SU-DHL-6 (cell line): ENCODE measurements at regions not wholly inside any gene's neighbourhood (a gene's known extent, or its start where the extent isn't known, plus 50 kb on each side); places are given as distances from the start of the nearest gene placed in this dataset.

Experiments used
- CTCF ChIP-seq: fragments of 200-600 bp; sonication (generic); IDR thresholded peaks from one replicate; pipeline ENCODE4 v1.5.1; 2017; ENCODE audit warnings: antibody characterized with exemption, mild to moderate bottlenecking, low read length, moderate library complexity; ENCODE audit not compliant: insufficient read depth, poor library complexity, severe bottlenecking
- EZH2phosphoT487 ChIP-seq: fragments of 200-600 bp; sonication (generic), shearing (Covaris generic); conservative IDR thresholded peaks from 2 replicates; pipeline ENCODE4 v1.6.1; 2018; ENCODE audit warnings: mild to moderate bottlenecking, antibody characterized with exemption, low read length, moderate library complexity, mixed read lengths

GRCh38 chr15:96222981-96223380 is 107.5 kb upstream of the NR2F2 start:
- TF ChIP-seq CTCF (no peak), EZH2phosphoT487 (no peak)
